SK-N-SH (cell line): ENCODE measurements at regions not wholly inside any gene's neighbourhood (a gene's known extent, or its start where the extent isn't known, plus 50 kb on each side); places are given as distances from the start of the nearest gene placed in this dataset.

Experiments used
- CTCF ChIA-PET: fragments of 300-600, 350-600 bp; formaldehyde crosslinking; extraction: SDS; loops from one replicate; lab custom pipeline; 2021; lab: Yijun Ruan, JAX
- POLR2A ChIA-PET: fragments of 350-600 bp; sonication (Branson Sonifier 250); formaldehyde crosslinking; extraction: SDS; loops from one replicate; lab custom pipeline; 2020; ENCODE audit warnings: antibody characterized with exemption, inconsistent platforms; lab: Yijun Ruan, JAX
- DNase-seq: peaks from one replicate; pipeline ENCODE4 v3.0.0; 2012
- H2AFZ ChIP-seq: fragments of 200-600 bp; sonication (generic); 2 replicates; pipeline ENCODE4 v1.8.1; 2016; ENCODE audit warnings: antibody characterized with exemption, mild to moderate bottlenecking, low read depth
- H3F3A ChIP-seq: fragments of 200-600 bp; sonication (generic); replicated peaks from 2 replicates; pipeline ENCODE3; 2016; ENCODE audit warnings: antibody characterized with exemption, mild to moderate bottlenecking; ENCODE audit not compliant: insufficient read depth
- H3K27ac ChIP-seq, 2 experiments: fragments of 200-500 bp in 1 of 2; fragments of 200-600 bp in 1 of 2; sonication (Bioruptor generic) in 1 of 2; sonication (generic), shearing (Covaris generic) in 1 of 2; 2 replicates each; pipeline versions ENCODE4 v1.5.1 to v1.6.1; 2014 to 2016; ENCODE audit warnings: low read depth in 2 of 2, inconsistent platforms in 1 of 2, low read length in 1 of 2, mild to moderate bottlenecking in 1 of 2, mixed read lengths in 1 of 2
- H3K27me3 ChIP-seq: fragments of 200-600 bp; sonication (generic), shearing (Covaris generic); 2 replicates; pipeline ENCODE4 v1.6.1; 2016; ENCODE audit warnings: mixed run types; ENCODE audit not compliant: insufficient read depth
- H3K36me3 ChIP-seq, 2 experiments: fragments of 200-500 bp in 1 of 2; fragments of 200-600 bp in 1 of 2; sonication (Bioruptor generic) in 1 of 2; sonication (generic) in 1 of 2; replicated peaks in 1 of 2; 2 replicates each; pipeline versions ENCODE3 to v1.5.1; 2014 to 2016; ENCODE audit warnings: low read length in 1 of 2, mild to moderate bottlenecking in 1 of 2; ENCODE audit not compliant: insufficient read depth in 2 of 2, control insufficient read depth in 1 of 2
- H3K4me1 ChIP-seq, 2 experiments: fragments of 200-500 bp in 1 of 2; fragments of 200-600 bp in 1 of 2; sonication (Bioruptor generic) in 1 of 2; sonication (generic), shearing (Covaris generic) in 1 of 2; 2 replicates each; pipeline versions ENCODE4 v1.5.1 to v1.6.1; 2014 to 2016; ENCODE audit warnings: low read depth in 1 of 2, low read length in 1 of 2, mixed run types in 1 of 2; ENCODE audit not compliant: insufficient read depth in 2 of 2, control insufficient read depth in 1 of 2
- H3K4me2 ChIP-seq: fragments of 200-600 bp; sonication (generic), shearing (Covaris generic); 2 replicates; pipeline ENCODE4 v1.6.1; 2017; ENCODE audit warnings: mixed run types
- H3K4me3 ChIP-seq, 2 experiments: fragments of 200-500 bp in 1 of 2; fragments of 200-600 bp in 1 of 2; sonication (Bioruptor generic) in 1 of 2; sonication (generic), shearing (Covaris generic) in 1 of 2; 2 replicates each; pipeline versions ENCODE4 v1.5.1 to v1.8.1; 2014 to 2016; ENCODE audit warnings: low read depth in 2 of 2, inconsistent platforms in 1 of 2, low read length in 1 of 2, mild to moderate bottlenecking in 1 of 2, mixed read lengths in 1 of 2, moderate library complexity in 1 of 2
- H3K79me2 ChIP-seq: fragments of 200-600 bp; sonication (generic); 2 replicates; pipeline ENCODE4 v1.8.1; 2017; ENCODE audit warnings: mild to moderate bottlenecking; ENCODE audit not compliant: insufficient read depth
- H3K9ac ChIP-seq: fragments of 200-600 bp; sonication (generic); 2 replicates; pipeline ENCODE4 v1.6.1; 2017; ENCODE audit warnings: mixed run types
- H3K9me2 ChIP-seq: fragments of 200-600 bp; sonication (generic); 2 replicates; pipeline ENCODE4 v1.6.1; 2017; ENCODE audit warnings: mixed run types
- H3K9me3 ChIP-seq: fragments of 200-600 bp; sonication (generic); 2 replicates; pipeline ENCODE4 v1.6.1; 2017; ENCODE audit warnings: mixed run types, mild to moderate bottlenecking, moderate library complexity
- H4K20me1 ChIP-seq: fragments of 200-600 bp; sonication (generic); 2 replicates; pipeline ENCODE4 v1.6.1; 2017; ENCODE audit warnings: mild to moderate bottlenecking, mixed run types; ENCODE audit not compliant: insufficient read depth
- CTCF ChIP-seq: fragments of 200-600 bp; sonication (generic); IDR thresholded peaks from 2 replicates; pipeline ENCODE4 v1.6.1; 2017; ENCODE audit warnings: antibody characterized with exemption, mild to moderate bottlenecking, moderate library complexity
- ELF1 ChIP-seq: IDR thresholded peaks from 2 replicates; pipeline ENCODE4 v1.4.0; 2012
- EZH2phosphoT487 ChIP-seq: fragments of 200-600 bp; sonication (generic); IDR thresholded peaks from 2 replicates; pipeline ENCODE4 v1.6.1; 2017; ENCODE audit warnings: low read depth, mixed run types, mild to moderate bottlenecking, antibody characterized with exemption, moderate library complexity, borderline replicate concordance
- FOXJ3 ChIP-seq: sonication (generic); formaldehyde crosslinking; IDR thresholded peaks from 2 replicates; pipeline ENCODE4 v1.5.1; 2020; ENCODE audit warnings: mild to moderate bottlenecking, missing genetic modification reagents
- FOXM1 ChIP-seq: IDR thresholded peaks from 2 replicates; pipeline ENCODE4 v1.4.0; 2012; ENCODE audit warnings: low read depth, mild to moderate bottlenecking
- NFIC ChIP-seq: IDR thresholded peaks from 2 replicates; pipeline ENCODE4 v1.4.0; 2012; ENCODE audit warnings: borderline replicate concordance
- NRF1 ChIP-seq: IDR thresholded peaks from 2 replicates; pipeline ENCODE4 v1.6.1; 2012; ENCODE audit warnings: low read depth, mild to moderate bottlenecking, low read length
- POLR2AphosphoS5 ChIP-seq: IDR thresholded peaks from 2 replicates; pipeline ENCODE4 v1.6.1; 2012; ENCODE audit warnings: low read depth, low read length
- REST ChIP-seq: IDR thresholded peaks from 2 replicates; pipeline ENCODE4 v1.6.1; 2012; ENCODE audit warnings: mild to moderate bottlenecking, low read depth, low read length, moderate library complexity
- SIN3A ChIP-seq: IDR thresholded peaks from 2 replicates; pipeline ENCODE4 v1.6.1; 2012; ENCODE audit warnings: low read depth, mild to moderate bottlenecking, low read length, moderate library complexity, borderline replicate concordance
- TCF12 ChIP-seq: IDR thresholded peaks from 2 replicates; pipeline ENCODE4 v1.4.0; 2012
- TEAD4 ChIP-seq: IDR thresholded peaks from 2 replicates; pipeline ENCODE4 v1.4.0; 2012; ENCODE audit warnings: mild to moderate bottlenecking, borderline replicate concordance; ENCODE audit not compliant: insufficient read depth
- USF1 ChIP-seq: IDR thresholded peaks from 2 replicates; pipeline ENCODE4 v1.4.0; 2012; ENCODE audit warnings: low read depth, borderline replicate concordance
- WGBS: methylation state at CpG from one replicate; pipeline ENCODE4 v1.1.6; 2017; ENCODE audit warnings: low lambda C conversion rate; 5-methylcytosine and 5-hydroxymethylcytosine counted together

GRCh38 chr1:30001732-30002039 is 721.7 kb downstream of the MATN1 start:
- no peaks in the 10 kb centered on the region for H4K20me1 ChIP-seq
- H3K27ac ChIP-seq, result no peak overlapping the region
- no peak overlapping the region for H2AFZ ChIP-seq
- no peaks in the 10 kb centered on the region for H3K9me3 ChIP-seq
- no peaks in the 10 kb centered on the region for H3K36me3 ChIP-seq
- no peak overlapping the region for H3K4me3 ChIP-seq
- no peaks in the 10 kb centered on the region for H3K9me2 ChIP-seq
- no peaks in the 10 kb centered on the region for H3F3A ChIP-seq
- no peak overlapping the region for H3K9ac ChIP-seq
- H3K4me2 ChIP-seq, result no peak overlapping the region
- no peak for DNase-seq
- H3K4me1 ChIP-seq, result peaks cover 0 to 8% of the 10 kb centered on the region in 2 experiments; a peak in 1 of 4 replicates
- H3K27me3 ChIP-seq, result no peaks in the 10 kb centered on the region
- ChIA-PET CTCF (no interaction called here), POLR2A (no interaction called here)
- no peaks in the 10 kb centered on the region for H3K79me2 ChIP-seq
- 68% methylated on average over 4 of the region's 5 CpGs for WGBS
- no peak for TF ChIP-seq FOXM1
- no peak for TF ChIP-seq REST
- TF ChIP-seq SIN3A, result no peak
- TF ChIP-seq TEAD4, result no peak
- no peak for TF ChIP-seq NFIC
- TF ChIP-seq FOXJ3, result no peak
- TF ChIP-seq CTCF, result no peak
- no peak for TF ChIP-seq NRF1
- no peak for TF ChIP-seq USF1
- TF ChIP-seq POLR2AphosphoS5, result no peak
- TF ChIP-seq EZH2phosphoT487, result no peak
- TF ChIP-seq TCF12, result no peak
- TF ChIP-seq ELF1, result no peak
